Retina (tissue), 1 donor: ENCODE measurements at regions not wholly inside any gene's neighbourhood (a gene's known extent, or its start where the extent isn't known, plus 50 kb on each side); places are given as distances from the start of the nearest gene placed in this dataset.
"Not testable (repeated sequence)": the region's sequence is repeated elsewhere in the genome, so short reads cannot be mapped to it uniquely, and the experiment has no call there.

Experiments used
- DNase-seq: peaks from one replicate; pipeline ENCODE4 v3.0.0-alpha.2; 2016

DNA sequence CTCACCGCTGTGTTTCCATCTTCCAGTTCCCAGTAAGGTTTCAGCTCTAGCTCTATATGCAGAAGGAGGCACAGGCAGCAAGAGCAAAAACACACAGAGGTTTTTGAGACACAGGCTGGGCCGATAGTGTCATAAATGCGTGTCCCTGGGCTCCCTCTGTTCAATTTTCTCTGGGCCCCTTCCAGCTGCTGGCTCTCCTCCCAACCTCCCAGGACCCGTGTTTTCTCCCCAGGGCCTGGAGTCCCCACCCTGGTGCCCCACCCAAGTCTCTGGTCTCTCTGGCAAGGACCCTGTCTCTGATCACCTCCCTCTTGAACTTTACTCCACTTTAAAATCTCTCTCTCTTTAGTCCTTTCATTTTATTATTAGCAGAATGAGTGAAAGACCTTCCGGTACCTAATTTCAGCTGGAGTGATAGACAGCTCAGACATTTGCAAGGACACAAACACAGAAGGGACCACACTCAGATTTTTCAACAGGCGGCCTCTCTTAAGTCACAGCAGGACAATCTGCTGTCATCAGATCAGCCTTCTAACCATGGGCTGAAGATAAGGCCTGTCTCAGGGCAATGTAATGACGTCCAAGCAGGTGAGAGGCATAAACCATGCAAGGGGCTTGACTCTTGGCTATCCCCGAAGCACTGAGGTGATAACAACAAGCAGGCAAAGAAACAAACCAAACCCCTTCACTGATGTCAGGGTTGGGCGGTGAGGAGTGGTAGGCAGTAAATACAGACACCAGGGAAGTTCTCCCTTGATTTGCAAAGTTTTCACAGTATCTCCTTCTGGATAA lies 190.0 kb upstream of the IRS2 start:
- no peak for DNase-seq

DNA sequence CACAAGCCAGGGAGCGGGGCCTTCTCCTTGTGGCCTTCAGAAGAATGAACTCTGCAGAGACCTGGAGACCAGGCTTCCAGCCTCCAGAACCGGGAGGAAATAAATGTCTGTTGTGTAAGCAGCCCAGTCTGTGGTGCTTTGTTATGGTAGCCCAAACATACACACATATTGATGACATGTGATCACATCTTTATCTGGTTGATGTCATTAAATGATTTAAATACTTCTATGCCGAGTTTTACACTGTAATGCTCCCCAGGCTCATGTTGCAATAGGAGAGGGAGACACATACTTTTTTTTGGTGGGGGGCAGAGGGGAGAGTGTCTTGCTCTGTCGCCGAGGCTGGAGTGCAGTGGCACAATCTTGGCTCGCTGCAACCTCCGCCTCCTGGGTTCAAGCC lies 188.0 kb upstream of the IRS2 start:
- DNase-seq, result no peak

DNA sequence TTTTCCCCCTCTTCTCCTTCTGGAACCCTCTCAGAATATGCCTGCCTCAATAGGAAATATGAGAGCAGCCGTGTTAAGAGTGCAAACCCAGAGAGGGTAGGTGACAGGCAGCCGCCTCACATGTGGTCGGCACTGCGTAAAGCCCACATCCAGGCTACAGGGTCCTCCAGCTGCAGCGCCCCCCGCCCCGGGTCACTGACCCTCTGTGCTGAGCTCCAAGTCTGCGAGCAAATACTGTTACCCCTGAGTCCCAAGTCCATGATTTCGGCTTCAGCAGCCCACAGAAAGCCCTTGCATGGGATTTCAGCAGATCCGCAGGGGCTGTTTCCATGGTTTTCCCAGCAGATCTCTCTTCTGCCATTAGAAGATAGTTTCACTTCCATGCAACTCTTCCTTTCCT lies 186.9 kb upstream of the IRS2 start:
- DNase-seq, result no peak

DNA sequence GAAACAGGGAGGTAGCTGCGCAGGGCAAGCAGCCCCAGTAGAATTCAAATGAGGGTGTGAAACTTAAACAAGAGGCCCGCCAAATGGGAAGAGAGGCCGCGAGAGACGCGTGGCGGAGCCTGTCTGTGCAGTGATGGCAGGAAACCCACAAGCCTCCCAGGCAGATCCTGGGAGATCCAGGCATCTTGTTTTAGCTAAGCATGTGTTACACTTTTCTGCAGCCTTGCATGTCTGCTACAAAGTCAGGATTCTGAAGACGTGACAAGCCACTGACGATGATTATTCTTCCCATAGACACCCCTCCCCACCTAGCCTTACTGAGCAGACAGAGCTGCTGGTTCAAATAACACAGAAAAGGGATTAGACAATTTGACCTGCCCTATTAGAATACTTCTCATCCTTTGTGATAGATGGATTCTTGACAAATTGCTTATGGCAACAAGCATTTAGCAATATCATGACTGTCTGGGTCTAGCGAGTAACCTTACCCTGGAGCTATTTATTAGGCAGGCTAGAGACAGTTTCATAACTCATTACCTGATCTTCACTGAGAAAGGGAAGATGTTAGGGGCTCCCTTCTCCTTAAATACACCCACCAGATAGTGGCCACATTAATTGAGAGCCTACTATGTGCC lies 185.2 kb upstream of the IRS2 start:
- no peak for DNase-seq

DNA sequence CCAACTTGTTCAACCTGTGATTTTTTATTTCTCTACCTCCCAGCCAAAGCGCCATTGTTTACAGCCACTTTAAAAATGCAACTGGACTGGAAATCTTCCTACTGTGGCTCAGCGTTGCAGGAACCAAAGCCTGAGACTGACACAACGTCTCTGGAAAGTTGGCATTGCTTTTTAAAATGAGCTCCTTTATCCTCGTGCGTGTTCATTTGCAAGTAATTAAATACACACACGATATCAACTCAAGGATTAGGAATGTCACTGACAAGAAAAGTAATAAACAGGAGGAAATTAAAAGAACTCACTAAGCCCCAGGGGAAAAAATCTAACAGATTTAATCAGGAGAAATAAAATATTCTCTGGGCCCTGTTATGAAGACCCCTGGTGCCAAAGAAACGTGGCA lies 184.6 kb upstream of the IRS2 start:
- no peak for DNase-seq

DNA sequence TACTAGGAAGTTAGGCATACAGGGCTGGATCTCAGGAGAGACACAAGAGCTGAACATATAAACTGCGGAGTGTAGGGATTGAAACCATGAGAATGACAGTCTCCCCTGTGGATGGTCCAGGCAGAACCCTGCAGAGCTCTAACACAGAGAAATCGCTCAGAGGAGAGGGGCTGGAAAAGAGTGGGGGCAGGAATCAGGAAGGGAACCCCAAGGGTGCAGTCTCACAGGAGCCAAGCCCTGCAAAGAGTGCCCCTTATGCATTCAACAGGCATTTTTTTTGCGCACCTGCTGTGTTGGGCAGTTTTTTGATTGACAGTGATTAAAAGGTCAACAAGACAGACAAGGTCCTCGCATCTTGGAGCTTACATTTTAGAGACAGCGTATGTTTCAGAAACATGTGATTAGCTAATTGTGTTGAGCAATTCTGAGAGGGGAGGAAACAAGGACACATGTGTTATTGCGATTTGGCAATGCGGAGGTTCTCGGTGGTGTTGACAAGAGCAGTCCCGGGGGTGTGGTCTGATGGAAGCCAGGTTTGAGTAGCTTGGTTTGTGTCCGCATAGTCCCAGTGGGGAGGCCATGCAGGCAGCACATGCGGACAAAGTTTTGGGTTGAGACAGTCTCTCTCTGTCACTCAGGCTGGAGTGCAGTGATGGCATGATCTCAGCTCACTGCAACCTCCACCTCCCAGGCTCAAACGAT lies 182.6 kb upstream of the IRS2 start:
- no peak for DNase-seq

DNA sequence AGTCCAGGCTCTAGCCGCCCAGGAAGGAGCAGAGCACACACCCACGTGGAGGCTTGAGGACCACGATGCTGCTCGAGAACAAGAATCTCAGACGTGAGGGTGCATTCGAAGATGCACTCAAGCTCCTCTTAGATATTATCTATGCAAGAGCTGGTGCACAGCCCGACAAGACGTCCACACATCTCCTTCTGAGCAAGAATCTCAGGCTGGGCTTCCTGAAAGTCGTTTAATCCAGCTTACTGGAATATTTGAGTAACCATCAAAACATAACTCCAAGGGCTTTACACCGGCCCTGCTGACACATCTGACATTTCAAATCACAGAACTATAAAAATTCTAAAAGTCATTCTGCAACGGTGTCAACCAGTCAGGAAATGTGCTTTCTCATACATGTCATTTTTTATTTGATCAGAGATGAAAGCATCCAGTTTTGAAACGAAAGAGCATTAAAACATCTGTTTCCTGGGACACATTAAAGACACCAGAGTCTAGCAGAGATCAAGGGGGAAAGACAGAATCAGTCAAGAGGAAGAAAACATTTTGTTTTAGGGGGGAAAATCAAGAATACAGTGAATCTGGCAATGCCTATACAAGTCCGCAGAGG lies 177.7 kb upstream of the IRS2 start:
- no peak for DNase-seq

DNA sequence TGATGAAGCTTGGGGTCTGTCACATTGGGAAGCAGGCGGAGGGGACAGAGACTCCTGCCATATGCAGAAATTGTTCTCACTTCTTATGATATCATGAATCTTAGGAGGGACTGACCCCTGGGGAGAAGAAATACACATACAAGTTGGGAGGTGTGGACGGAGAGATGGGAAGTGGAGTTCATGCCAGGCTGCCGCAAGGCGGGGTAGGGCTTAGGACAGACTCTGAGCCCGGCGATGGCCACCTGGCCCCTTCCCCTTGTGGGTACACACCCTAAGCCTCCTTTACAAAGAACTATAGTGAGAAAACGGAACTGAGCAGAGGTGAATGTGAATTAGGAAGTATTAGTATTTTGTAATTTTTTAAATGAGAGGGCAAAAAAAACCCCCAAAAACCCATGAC lies 177.0 kb upstream of the IRS2 start:
- DNase-seq, result no peak

DNA sequence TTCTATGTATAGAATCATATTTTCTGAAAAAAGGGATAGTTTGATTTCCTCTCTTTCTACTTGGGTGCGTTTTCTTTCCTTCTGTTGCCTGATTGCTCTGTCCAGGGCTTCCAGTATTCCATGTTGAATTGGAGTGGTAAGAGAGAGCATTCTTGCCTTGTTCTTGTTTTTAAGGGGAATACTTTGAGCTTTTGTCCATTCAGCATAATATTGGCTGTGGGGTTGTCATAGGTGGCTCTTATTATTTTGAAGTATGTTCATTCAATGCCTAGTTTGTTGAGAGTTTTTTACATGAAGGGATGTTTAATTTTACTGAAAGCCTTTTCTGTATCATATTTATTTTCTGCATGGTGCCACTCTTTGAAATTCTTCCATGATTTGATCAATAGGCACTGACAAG lies 173.5 kb upstream of the IRS2 start:
- DNase-seq, result no peak

DNA sequence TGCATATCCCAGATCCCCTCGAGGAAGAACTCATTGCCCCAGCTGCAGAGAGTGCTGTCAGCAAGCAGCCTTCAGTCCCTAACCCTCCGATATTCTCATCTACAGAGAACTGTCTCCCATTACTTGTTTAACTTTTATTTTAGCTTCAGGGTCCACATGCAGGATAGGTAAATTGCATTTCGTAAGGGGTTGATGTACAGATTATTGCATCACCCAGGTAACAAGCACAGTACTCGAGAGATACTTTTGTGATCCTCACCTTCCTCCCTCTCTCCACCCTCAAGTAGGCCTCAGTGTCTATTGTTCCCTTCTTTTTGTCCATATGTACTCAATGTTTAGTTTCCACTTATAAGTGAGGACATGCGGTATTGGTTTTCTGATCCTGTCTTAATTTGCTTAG lies 171.5 kb upstream of the IRS2 start:
- DNase-seq, result no peak

DNA sequence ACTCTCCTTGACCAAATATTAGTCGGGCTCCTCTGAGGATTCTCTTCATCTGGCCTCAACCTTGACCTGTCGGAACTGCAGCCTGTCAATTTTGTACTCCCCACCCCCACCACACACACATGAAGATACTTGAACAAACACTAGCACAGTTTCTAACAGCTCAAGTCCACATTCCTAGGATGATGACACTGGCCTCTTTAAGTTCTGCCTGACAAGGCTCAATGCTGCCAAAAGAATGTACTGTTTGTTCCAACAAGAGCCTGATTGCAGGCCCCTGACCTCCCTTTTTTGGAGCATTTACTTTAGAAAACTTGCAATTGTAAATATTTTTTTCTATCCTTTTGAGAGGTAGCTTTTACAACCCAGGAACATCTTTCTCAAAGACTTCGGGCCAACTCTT lies 169.2 kb upstream of the IRS2 start:
- DNase-seq, result no peak

DNA sequence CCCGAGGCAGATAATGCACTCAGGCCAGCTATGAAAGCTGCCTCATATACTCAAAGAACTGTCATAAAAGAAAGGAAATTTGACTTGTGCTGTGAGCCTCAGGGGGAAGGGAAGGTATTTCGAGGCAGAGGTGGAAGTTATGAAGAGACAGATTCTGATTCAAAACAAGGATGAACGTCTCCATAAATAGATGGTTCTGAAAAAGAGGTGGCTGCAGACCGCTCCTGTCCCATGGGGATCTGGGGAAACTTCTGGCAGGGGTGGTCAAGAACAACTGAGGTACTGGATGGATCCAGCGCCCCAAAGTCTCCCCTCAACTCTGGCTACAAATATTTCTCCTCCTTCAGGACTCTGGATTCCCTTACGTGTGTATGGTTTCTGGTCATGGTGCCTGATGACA lies 168.1 kb upstream of the IRS2 start:
- DNase-seq, result no peak

DNA sequence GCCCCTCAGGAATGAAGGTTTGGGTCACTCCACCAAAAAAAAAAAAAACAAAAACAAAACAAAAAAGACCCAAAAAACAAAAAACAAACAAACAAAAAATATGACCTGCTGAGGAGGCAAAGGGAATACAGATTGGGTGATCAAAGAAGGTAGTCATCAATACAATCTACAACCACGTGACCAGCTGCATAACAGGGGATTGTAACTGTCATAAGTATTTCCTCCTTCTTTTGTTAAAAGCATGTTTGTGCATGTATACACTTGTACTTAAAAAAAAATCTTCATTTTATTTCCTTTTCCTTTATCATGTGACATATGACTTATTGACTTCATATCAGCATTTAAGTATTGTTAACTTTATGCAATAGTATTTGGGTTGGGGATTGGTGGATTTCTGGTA lies 165.1 kb upstream of the IRS2 start:
- no peak for DNase-seq

DNA sequence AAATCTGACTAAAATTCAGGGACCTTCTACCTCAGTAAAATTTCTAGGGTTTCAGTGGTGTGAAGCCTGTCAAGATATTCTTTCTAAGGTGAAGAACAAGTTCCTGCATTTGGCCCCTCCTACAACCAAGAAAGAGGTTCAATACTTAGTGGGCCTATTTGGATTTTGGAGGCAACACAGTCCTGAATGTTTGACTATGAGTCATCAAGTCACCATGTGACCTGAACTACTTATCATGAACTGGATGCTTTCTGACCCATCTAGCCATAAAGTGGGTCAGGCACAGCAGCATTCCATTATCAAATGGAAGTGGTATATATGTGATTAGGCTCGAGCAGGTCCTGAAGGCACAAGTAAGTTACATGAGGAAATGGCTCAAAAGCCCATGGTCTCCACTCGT lies 163.0 kb upstream of the IRS2 start:
- DNase-seq, result no peak

DNA sequence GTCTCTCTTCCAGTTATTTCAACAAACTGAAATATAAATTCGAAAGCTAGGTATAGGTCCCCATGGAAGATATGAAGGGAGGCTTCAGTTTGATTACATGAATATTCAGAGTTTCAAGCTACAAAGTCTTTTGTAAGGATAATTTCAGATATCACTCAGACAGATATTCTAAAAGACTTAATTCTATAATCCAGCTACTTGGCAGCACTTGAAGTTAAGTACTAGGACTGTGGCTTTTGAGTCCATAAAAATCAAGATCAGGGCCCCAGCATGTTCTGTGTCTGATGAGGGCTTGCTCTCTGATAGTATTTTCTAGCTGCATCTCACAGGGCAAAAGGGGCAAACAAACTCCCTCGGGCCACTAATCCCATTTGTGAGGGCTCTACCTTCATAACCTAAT lies 160.6 kb upstream of the IRS2 start:
- DNase-seq, result no peak

DNA sequence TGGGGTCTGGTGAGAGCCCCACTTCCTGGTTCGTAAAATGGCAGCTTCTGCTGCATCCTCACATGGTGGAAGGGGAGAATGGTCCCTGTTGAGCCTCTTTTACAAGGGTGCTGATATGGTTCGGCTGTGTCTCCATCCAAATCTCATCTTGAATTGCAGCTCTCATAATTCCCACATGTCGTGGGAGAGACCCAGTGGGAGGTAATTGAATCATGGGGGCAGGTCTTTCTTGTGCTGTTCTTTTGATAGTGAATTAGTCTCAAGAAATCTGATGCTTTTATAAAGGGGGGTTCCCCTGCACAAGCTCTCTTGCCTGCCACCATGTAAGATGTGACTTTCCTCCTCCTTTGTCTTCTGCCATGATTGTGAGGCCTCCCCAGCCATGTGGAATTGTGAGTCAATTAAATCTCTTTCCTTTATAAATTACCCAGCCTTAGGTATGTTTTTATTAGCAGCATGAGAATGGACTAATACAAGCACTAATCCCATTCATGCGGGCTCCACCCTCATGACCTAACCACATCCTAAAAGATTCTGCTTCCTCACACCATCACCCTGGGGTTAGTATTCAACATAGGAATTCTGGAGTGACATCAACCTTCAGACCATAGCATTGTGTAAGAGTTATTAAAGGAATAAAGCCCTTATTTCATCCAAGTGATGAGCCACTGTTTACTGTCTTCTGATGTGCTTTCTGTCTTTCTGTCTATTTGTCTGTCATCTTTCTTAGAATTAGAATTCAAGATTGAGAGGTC lies 159.0 kb upstream of the IRS2 start:
- no peak for DNase-seq

DNA sequence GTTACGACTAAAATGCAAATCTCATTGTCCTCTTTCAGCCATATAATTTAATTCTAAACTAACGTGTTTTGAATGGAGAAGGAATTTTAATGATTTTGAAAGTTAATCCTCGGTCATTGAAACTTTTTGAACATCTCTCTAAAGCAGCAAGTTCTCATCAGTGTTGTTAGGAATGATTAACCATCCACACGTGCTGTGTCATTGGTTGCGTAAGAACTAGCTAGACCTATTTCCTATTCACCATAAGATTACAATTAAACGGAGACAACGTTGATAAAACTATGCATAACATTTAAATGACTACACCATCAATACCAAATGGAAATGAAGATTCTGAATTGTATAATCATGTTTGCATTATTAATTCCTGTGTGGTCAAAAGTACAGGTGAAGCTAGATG lies 155.6 kb upstream of the IRS2 start:
- DNase-seq, result no peak

DNA sequence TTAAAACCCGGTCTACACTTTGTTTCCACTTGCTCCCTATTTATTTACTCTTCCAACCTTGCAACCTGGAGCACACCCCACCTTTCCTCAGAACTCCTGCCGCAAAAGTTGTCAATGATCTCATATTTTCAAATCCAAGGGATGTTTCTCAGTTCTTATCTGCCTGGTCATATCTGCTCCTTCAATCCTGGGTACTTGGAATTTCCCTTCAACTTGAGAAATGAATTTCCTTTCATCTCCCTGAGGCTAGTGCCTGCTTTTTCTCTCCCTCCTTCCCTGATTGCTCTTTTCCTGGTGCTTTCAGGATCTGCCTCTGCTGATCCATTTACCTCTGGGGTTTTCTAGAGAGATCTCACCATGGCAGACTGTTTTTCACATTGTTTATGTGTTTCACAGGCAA lies 154.8 kb upstream of the IRS2 start:
- no peak for DNase-seq

DNA sequence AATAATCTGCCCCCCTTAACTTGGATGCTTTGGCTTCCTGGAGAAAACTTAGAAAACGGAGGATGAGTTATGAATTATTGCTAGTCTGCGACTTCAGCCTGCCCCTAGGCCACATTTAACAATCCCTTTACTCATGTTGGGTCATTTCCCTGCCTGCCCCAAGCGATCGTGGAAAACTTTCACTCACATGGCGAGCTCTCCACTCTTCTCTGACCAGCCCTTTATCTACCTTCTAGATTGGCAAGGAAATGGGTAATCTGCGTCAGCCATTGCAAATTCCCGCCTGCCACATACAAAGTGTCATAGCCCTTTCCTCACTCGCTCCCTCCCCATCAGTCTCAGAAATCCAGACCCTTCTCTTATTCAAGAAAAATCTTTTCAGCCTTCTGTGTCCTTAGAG lies 154.3 kb upstream of the IRS2 start:
- no peak for DNase-seq

DNA sequence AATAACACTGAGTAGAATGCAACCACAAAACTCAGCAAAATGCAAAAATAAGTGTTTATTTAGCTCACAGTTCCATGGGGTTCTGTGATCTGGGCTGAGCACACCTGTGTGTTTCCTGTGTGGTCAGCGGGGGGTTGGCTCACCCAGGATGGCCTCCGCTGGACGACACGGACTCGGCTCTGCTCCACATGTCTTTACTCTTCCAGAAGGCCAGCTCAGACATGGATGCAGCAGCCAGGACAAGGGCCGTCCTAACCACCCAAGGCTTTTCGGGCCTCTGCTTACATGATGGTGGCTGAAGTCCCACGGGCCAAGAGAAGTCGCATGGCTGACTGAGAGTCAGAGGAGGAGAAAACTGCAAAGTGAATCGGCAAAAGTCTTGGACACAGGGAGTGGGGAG lies 153.5 kb upstream of the IRS2 start:
- DNase-seq, result no peak

DNA sequence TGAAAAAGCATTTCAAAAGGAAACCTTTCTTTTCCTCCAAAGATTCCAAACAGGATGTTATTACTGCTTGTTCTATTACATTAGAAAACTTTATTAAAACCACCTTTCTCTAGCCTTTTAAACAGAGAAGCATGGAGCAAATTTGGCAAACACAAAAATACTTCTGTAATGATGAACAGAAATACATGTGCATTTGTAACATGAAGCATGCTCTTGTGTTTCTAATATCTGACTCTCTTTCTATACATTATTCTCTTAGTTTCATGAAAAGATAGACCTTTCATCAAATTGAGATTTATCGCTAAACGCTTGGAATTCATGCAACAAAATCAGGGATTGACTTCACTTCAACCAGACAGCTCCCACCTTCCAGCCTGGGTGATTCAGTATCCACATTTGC lies 152.8 kb upstream of the IRS2 start:
- no peak for DNase-seq

DNA sequence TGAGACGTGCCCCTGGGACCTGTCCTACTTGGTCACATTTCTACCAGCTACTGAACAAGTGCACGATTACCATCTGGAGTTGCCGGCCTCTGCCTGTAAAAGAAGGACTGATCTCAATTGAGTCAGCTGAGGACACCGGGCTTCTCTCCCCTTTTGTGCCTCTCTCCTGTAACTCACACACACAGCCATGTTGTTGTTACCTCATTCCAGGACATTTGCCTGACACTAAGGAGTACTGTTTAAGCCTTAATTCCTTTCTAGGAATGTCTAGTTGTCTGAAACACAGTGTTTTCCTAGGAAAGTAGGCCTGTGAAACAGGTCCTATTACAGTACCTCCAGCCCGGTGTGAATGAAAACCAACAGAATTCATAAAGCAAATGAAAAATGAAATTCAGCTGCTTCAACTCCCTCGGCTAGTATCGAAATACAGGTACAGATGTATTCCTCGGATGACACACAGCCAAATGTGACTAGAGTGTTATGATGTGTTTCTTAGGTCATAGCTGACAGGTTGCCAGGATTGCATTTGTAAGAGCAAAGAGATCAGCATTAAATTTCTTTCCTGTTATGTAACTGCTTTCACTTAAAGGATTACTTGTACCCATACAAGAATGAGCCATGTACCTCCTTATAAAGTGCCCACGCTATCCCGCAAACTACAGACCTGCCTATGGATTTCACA lies 152.0 kb upstream of the IRS2 start:
- DNase-seq, result no peak

DNA sequence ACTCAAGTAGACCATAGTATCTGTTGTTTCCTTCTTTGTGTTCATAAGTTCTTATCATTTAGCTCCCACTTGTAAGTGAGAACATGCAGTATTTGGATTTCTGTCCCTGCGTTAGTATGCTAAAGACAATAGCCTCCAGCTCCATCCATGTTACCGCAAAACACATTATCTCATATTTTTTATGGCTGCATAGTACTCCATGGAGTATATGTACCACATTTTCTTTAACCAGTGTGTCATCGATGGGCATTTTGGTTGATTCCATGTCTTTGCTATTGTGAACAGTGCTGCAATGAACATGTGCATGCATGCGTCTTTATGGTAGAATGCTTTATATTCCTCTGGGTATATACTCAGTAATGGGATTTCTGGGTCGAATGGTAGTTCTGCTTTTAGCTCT lies 148.1 kb upstream of the IRS2 start:
- DNase-seq, result not testable (repeated sequence)
